GM12878 (cell line): ENCODE measurements at regions not wholly inside any gene's neighbourhood (a gene's known extent, or its start where the extent isn't known, plus 50 kb on each side); places are given as distances from the start of the nearest gene placed in this dataset.
"Not testable (repeated sequence)": the region's sequence is repeated elsewhere in the genome, so short reads cannot be mapped to it uniquely, and the experiment has no call there.

Experiments
- ATAC-seq: fragments of 200-7000 bp; cut with Tn5 transposase; 3 replicates; pipeline ENCODE4 v1.9.1; 2020; ENCODE audit warnings: mild to moderate bottlenecking, moderate library complexity
- BruUV-seq: library from RNA; stranded (reverse); fragments of 400-500 nt; replicated peaks from 2 replicates; lab custom pipeline; 2021; lab: Mats Ljungman, UMichigan
- CTCF ChIA-PET: fragments of 300-600 bp; sonication (Branson Sonifier 250); formaldehyde crosslinking; extraction: SDS; loops from one replicate; lab custom pipeline; 2021; ENCODE audit warnings: inconsistent platforms; lab: Yijun Ruan, JAX
- POLR2A ChIA-PET: fragments of 350-600 bp; formaldehyde crosslinking; extraction: SDS; loops from one replicate; lab custom pipeline; 2021; ENCODE audit warnings: inconsistent platforms; lab: Charles Lee
- RAD21 ChIA-PET: fragments of 300-600 bp; sonication (Branson Sonifier 250); formaldehyde crosslinking; loops from one replicate; lab custom pipeline; 2023; ENCODE audit warnings: antibody characterized with exemption; ENCODE audit not compliant: unreplicated experiment; lab: Charles Lee
- SMC1A ChIA-PET: fragments of 300-600 bp; sonication (Branson Sonifier 250); formaldehyde crosslinking; loops from one replicate; lab custom pipeline; 2023; ENCODE audit not compliant: unreplicated experiment, uncharacterized antibody; lab: Charles Lee
- DNase-seq: peaks from one replicate; pipeline ENCODE4 v3.0.0-alpha.2; 2011; ENCODE audit warnings: low read depth, low spot score
- FAIRE-seq: peaks from 3 replicates; lab custom pipeline; 2011; peaks lifted over from hg19 to GRCh38; lab: Jason Lieb, UNC
- H2AFZ ChIP-seq: 2 replicates; pipeline ENCODE4 v1.6.0; 2011; ENCODE audit warnings: low read depth, low read length, control low read depth; ENCODE audit not compliant: control insufficient read depth
- H3K27ac ChIP-seq: 2 replicates; pipeline ENCODE4 v1.5.1; 2011; ENCODE audit warnings: control low read depth; ENCODE audit not compliant: control insufficient read depth, insufficient read depth
- H3K27me3 ChIP-seq, 2 experiments: replicated peaks in 1 of 2; 2 replicates each; pipeline versions ENCODE4 v1.6.0 to v1.6.1; 2011; ENCODE audit warnings: low read length in 1 of 2; ENCODE audit not compliant: control insufficient read depth in 2 of 2, insufficient read depth in 2 of 2
- H3K36me3 ChIP-seq, 2 experiments: 2 replicates each; pipeline ENCODE4 v1.5.1; 2011; ENCODE audit warnings: low read length in 1 of 2; ENCODE audit not compliant: control insufficient read depth in 2 of 2, insufficient read depth in 2 of 2
- H3K4me1 ChIP-seq: 2 replicates; pipeline ENCODE4 v1.6.1; 2011; ENCODE audit warnings: mild to moderate bottlenecking, low read length, moderate library complexity, mixed read lengths; ENCODE audit not compliant: control insufficient read depth, insufficient read depth
- H3K4me2 ChIP-seq: 2 replicates; pipeline ENCODE4 v1.6.0; 2011; ENCODE audit warnings: control low read depth; ENCODE audit not compliant: control insufficient read depth, insufficient read depth
- H3K4me3 ChIP-seq: fragments of 200-600 bp; sonication (generic); 2 replicates; pipeline ENCODE4 v1.5.1; 2016
- H3K79me2 ChIP-seq: 2 replicates; pipeline ENCODE4 v1.6.0; 2011; ENCODE audit warnings: low read length; ENCODE audit not compliant: control insufficient read depth, insufficient read depth
- H3K9ac ChIP-seq: 2 replicates; pipeline ENCODE4 v1.8.0; 2011; ENCODE audit warnings: low read length, control low read depth, mixed read lengths; ENCODE audit not compliant: control insufficient read depth, insufficient read depth
- H3K9me3 ChIP-seq: replicated peaks from 3 replicates; pipeline ENCODE4 v1.5.1; 2011; ENCODE audit warnings: mild to moderate bottlenecking, low read length; ENCODE audit not compliant: control insufficient read depth, insufficient read depth
- H4K20me1 ChIP-seq: 2 replicates; pipeline ENCODE4 v1.6.0; 2011; ENCODE audit not compliant: control insufficient read depth, insufficient read depth
- CBX3 ChIP-seq: fragments of 200-600 bp; sonication (generic); IDR thresholded peaks from 2 replicates; pipeline ENCODE4 v1.6.1; 2016; ENCODE audit warnings: low read depth, borderline replicate concordance
- EZH2 ChIP-seq: IDR thresholded peaks from 2 replicates; pipeline ENCODE4 v1.6.1; 2012; ENCODE audit warnings: low read depth, mild to moderate bottlenecking, control low read depth, inconsistent platforms, low read length, borderline replicate concordance; ENCODE audit not compliant: control insufficient read depth
- IRF5 ChIP-seq: fragments of 450-650 bp; IDR thresholded peaks from 2 replicates; pipeline ENCODE4 v1.6.1; 2017; ENCODE audit warnings: borderline replicate concordance
- MXI1 ChIP-seq: fragments of 150-350 bp; IDR thresholded peaks from 2 replicates; pipeline ENCODE4 v1.6.1; 2011; ENCODE audit warnings: low read depth, mild to moderate bottlenecking, inconsistent platforms, low read length, improper control_type of control experiment
- MYB ChIP-seq: fragments of 150-350 bp; IDR thresholded peaks from 2 replicates; pipeline ENCODE4 v1.6.1; 2014; ENCODE audit warnings: mild to moderate bottlenecking, low read depth, low read length, borderline replicate concordance
- NFXL1 ChIP-seq: fragments of 450-650 bp; IDR thresholded peaks from 2 replicates; pipeline ENCODE4 v1.6.1; 2017; ENCODE audit warnings: antibody characterized with exemption, mild to moderate bottlenecking, borderline replicate concordance
- POLR2A ChIP-seq: IDR thresholded peaks from 2 replicates; pipeline ENCODE4 v1.6.1; 2011; ENCODE audit warnings: low read depth, mild to moderate bottlenecking, low read length
- SIX5 ChIP-seq: IDR thresholded peaks from 2 replicates; pipeline ENCODE4 v1.6.1; 2011; ENCODE audit warnings: mild to moderate bottlenecking, low read depth, low read length, moderate library complexity; ENCODE audit not compliant: severe bottlenecking
- WGBS: methylation state at CpG from one replicate; pipeline ENCODE4 v1.1.6; 2016; ENCODE audit warnings: low lambda C conversion rate; ENCODE audit not compliant: insufficient replicate concordance, insufficient coverage; ENCODE audit errors: missing lambda C conversion rate; 5-methylcytosine and 5-hydroxymethylcytosine counted together
- in situ Hi-C: fragments of 300-500 bp; cut with MboI; formaldehyde crosslinking; loops from 9 replicates; pipeline ENCODE4 v1.14.3; 2018; ENCODE audit warnings: mixed read lengths
- intact Hi-C: fragments of 100-400 bp; cut with micrococcal nuclease; formaldehyde crosslinking; loops from one replicate; pipeline ENCODE4 v1.14.2; 2022; ENCODE audit not compliant: unreplicated experiment
- TF ChIP-seq, protein P1 (sequence below): fragments of 450-650 bp; IDR thresholded peaks from 2 replicates; pipeline ENCODE4 v1.6.1; 2018; ENCODE audit warnings: borderline replicate concordance, mild to moderate bottlenecking; ENCODE audit not compliant: partially characterized antibody
- TF ChIP-seq, protein P2 (sequence below): IDR thresholded peaks from 2 replicates; pipeline ENCODE4 v1.6.1; 2012; ENCODE audit warnings: low read depth, low read length, improper control_type of control experiment

- H3K4me1 ChIP-seq, DNase-seq, CTCF ChIA-PET, POLR2A ChIA-PET, H2AFZ ChIP-seq, SMC1A ChIA-PET, H3K27me3 ChIP-seq, H4K20me1 ChIP-seq, H3K9me3 ChIP-seq, H3K79me2 ChIP-seq, H3K4me2 ChIP-seq, H3K4me3 ChIP-seq, H3K27ac ChIP-seq, RAD21 ChIA-PET, ATAC-seq, H3K36me3 ChIP-seq, H3K9ac ChIP-seq, intact Hi-C loops, FAIRE-seq, in situ Hi-C loops, BruUV-seq: not testable (repeated sequence)
- 58% methylated on average over 18 of the region's 20 CpGs for WGBS
Observed at GRCh38 chr14:43698561-43699284, 808.4 kb downstream of the FSCB start.

DNA sequence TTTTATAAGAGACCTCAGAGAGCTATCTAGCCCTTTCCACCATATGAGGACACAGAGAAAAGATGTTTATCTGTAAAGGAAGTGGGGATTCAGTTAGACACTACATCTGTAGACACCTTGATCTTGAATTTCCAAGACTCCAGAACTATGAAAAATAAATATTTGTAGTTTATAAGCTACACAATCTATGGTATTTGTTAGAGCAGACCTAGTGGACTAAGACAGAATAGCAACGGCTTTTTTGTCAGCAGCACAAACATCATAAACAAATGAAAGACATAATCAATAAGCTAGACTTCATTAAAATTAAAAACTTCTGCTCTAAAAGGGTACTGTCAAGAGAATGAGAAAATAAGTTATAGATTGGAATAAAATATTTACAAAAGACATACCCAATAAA lies 810.1 kb downstream of the FSCB start:
- H3K36me3 ChIP-seq, result no peaks in the 10 kb centered on the region
- H3K9ac ChIP-seq, result no peak overlapping the region
- RAD21 ChIA-PET, result interaction anchor here (0.6 kb wide), 1 partner anchor 86 kb away, joined by 4 read pairs; no protein-coding TSS in a partner anchor
- no peaks in the 10 kb centered on the region for H3K79me2 ChIP-seq
- H2AFZ ChIP-seq, result no peak overlapping the region
- intact Hi-C loops, result no loop called here
- no peaks in the 10 kb centered on the region for H3K9me3 ChIP-seq
- SMC1A ChIA-PET, result no interaction called here
- POLR2A ChIA-PET, result no interaction called here
- no peak overlapping the region for H3K4me3 ChIP-seq
- H3K27me3 ChIP-seq, result no peaks in the 10 kb centered on the region
- BruUV-seq, result no TSS peak
- H3K27ac ChIP-seq, result no peak overlapping the region
- no peaks in the 10 kb centered on the region for H3K4me1 ChIP-seq
- WGBS, result 4% methylated on average over 1 of the region's 1 CpG
- DNase-seq, result no peak
- no peaks in the 10 kb centered on the region for H4K20me1 ChIP-seq
- no peak for FAIRE-seq
- CTCF ChIA-PET, result no interaction called here
- H3K4me2 ChIP-seq, result no peak overlapping the region
- no peak for ATAC-seq
- in situ Hi-C loops, result no loop called here
- no peak for TF ChIP-seq POLR2A
- TF ChIP-seq SIX5, result no peak
- TF ChIP-seq, protein P1, sequence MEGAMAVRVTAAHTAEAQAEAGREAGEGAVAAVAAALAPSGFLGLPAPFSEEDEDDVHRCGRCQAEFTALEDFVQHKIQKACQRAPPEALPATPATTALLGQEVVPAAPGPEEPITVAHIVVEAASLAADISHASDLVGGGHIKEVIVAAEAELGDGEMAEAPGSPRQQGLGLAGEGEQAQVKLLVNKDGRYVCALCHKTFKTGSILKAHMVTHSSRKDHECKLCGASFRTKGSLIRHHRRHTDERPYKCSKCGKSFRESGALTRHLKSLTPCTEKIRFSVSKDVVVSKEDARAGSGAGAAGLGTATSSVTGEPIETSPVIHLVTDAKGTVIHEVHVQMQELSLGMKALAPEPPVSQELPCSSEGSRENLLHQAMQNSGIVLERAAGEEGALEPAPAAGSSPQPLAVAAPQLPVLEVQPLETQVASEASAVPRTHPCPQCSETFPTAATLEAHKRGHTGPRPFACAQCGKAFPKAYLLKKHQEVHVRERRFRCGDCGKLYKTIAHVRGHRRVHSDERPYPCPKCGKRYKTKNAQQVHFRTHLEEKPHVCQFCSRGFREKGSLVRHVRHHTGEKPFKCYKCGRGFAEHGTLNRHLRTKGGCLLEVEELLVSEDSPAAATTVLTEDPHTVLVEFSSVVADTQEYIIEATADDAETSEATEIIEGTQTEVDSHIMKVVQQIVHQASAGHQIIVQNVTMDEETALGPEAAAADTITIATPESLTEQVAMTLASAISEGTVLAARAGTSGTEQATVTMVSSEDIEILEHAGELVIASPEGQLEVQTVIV, result no peak
- no peak for TF ChIP-seq MYB
- TF ChIP-seq, protein P2, sequence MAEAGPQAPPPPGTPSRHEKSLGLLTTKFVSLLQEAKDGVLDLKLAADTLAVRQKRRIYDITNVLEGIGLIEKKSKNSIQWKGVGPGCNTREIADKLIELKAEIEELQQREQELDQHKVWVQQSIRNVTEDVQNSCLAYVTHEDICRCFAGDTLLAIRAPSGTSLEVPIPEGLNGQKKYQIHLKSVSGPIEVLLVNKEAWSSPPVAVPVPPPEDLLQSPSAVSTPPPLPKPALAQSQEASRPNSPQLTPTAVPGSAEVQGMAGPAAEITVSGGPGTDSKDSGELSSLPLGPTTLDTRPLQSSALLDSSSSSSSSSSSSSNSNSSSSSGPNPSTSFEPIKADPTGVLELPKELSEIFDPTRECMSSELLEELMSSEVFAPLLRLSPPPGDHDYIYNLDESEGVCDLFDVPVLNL, result no peak
- no peak for TF ChIP-seq EZH2
- no peak for TF ChIP-seq IRF5
- TF ChIP-seq NFXL1, result no peak
- no peak for TF ChIP-seq CBX3
- no peak for TF ChIP-seq MXI1
